ENCODE measurements at regions not wholly inside any gene's neighbourhood (a gene's known extent, or its start where the extent isn't known, plus 50 kb on each side); places are given as distances from the start of the nearest gene placed in this dataset.
"Not testable (repeated sequence)": the region's sequence is repeated elsewhere in the genome, so short reads cannot be mapped to it uniquely, and the experiment has no call there.

DNA sequence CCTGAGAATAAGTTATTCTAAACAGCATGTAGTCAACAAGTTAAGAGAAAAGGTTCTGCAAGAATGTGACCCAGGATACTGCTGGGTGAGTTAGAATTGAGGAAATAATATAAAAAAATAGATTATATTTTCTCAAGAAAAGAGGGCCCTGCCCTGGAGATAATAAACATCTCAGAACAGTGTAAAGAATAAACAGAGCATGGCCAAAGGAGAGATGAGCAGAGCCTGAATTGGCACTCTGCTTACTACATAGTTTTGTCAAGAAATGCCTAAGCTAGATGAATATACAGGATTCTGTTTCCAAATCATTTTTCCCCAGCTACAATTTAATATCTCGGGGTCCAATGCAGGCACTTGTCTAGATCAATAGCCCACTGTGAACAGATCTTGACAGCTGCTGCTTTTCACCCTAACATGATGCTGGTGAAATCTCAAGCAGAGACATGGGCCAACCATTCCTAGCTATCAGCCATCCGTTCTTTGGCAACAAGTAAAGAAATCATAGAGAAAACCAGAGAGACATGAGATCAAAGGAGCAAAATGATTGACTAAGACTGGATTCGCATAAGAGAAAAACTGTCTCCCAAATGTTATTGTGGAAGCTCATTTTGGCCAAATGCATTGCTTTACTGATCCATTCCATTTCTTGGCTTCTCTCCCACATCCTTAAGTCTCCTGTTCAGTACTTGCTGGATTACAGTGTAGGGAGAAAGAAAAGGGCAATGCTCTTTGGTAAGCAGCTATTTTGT is 173.2 kb downstream of the PRELID2 start:
- intact Hi-C loops (cut with DNase I), result no loop called here
- DNase-seq, result no peak

DNA sequence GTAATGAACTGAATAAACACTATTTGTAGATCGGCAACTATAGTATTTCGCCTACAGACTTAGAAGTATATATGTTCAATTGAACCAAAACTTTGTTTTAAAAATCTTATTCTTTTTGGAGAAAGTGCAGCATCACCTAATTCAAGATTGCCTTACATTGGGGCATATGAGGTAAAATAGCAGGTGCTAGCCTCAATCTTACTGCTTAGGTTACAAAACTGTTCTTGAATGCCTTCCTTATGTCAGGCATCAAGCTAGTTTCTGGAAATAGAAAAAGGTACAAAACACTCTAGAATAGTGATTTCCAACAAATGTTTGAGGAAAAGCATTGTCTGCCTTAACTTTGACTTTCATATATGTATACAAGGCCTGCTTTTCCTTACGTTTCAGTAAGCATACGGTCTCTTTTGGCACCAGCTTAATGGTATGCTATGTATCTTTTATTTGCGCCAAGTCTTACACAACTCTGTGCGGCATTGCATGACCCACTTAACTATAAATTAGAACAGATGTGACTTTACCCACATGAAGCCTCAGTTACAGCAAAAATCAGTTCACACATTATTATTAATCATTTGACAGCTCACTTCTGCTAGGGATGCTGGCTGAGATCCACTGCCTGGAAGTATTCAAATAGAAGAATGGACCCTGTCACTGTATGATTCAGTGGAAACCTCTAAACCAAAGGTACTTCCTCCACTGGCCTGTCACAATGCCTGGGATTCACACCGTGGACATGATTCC is 174.1 kb downstream of the PRELID2 start:
- intact Hi-C loops (cut with DNase I), result no loop called here
- peak in 5 of 42 donors; percentile 2 to 35 (median 7) for DNase-seq

DNA sequence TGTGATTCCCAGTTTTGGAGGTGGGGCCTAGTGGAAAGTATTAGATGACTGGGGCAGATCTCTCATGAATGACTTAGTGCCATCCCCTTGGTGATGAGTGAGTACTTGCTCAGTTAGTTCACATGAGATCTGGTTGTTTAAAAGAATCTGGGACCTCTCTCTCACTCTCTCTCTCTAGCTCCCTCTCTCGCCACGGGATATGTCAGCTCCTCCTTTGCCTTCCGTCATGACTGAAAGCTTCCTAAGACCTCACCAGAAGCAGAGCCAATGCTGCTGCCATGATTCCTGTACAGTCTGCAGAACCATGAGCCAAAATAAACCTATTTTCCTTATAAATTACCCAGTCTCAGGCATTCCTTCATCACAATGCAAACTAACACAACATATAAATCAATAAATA is 176.7 kb downstream of the PRELID2 start:
- intact Hi-C loops (cut with DNase I), result no loop called here
- DNase-seq, result no peak

DNA sequence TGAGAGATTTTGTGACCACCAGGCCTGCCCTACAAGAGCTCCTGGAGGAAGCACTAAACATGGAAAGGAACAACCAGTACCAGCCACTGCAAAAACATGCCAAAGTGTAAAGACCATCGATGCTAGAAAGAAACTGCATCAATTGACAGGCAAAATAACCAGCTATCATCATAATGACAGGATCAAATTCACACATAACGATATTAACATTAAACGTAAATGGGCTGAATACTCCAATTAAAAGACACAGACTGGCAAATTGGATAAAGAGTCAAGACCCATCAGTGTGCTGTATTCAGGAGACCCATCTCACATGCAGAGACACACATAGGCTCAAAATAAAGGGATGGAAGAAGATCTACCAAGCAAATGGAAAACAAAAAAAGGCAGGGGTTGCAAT is 182.4 kb downstream of the PRELID2 start:
- DNase-seq; intact Hi-C loops (cut with DNase I): not testable (repeated sequence)

DNA sequence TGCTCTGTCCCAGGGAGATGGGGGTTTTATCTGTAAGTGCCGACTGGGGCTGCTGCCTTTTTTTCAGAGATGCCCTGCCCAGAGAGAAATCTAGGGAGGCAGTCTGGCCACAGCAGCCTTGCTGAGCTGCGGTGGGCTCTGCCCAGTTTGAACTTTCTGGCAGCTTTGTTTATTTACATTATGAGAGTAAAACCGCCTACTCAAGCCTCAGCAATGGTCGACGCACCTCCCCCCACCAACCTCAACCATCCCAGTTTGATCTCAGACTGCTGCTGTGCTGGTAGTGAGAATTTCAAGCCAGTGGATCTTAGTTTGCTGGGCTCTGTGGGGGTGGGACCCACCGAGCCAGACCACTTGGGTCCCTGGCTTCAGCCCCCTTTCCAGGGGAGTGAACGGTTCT is 188.0 kb downstream of the PRELID2 start:
- DNase-seq; intact Hi-C loops (cut with DNase I): not testable (repeated sequence)

DNA sequence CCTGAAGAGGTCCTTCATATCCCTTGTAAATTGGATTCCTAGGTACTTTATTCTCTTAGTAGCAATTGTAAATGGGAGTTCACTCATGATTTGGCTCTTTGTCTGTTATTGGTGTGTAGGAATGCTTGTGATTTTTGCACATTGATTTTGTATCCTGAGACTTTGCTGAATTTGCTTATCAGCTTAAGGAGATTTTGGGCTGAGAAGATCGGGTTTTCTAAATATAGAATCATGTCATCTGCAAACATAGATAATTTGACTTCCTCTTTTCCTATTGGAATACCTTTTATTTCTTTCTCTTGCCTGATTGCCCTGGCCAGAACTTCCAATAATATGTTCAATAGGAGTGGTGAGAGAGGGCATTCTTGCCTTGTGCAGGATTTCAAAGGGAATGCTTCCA is 191.9 kb downstream of the PRELID2 start:
- DNase-seq; intact Hi-C loops (cut with DNase I): not testable (repeated sequence)

DNA sequence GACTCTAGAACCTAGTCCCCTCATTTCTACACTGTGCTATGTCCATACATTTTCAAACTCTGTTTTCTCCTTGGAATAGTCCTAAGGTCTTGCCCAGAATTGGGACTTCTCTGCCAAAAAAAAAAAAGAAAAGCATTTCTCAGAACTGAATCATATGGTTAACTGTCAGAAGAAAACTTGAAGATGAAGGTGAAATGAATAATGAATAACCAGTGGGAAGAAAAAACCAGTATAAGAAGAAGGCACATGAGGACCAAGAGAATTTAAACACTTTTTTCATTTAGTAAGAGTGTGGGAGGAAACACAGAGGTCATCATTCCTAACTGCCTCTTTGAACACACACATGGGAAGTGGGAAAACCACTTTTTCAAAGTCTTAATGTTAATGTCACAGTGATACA is 197.7 kb downstream of the PRELID2 start:
- DNase-seq, result no peak
- intact Hi-C loops (cut with DNase I), result no loop called here

DNA sequence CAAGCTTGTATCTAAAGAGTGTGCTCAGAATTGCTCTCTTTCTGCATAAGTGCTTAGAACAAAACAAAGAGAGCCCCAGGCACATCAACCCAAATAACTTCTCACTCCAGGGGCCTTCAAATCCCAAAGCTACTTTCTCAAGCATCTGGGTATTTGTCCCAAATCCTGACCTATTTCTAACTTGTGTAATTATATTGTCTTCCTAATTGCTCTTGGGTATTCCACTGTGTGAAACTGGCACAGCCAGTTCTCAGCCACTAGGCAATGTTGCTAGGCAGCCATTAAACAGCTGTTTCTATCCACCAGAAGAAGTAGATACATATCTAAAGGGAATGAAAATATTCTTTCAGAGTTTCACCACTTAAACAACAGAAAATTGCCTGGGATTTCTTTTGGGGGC is 198.8 kb downstream of the PRELID2 start:
- intact Hi-C loops (cut with DNase I), result no loop called here
- DNase-seq, result no peak

DNA sequence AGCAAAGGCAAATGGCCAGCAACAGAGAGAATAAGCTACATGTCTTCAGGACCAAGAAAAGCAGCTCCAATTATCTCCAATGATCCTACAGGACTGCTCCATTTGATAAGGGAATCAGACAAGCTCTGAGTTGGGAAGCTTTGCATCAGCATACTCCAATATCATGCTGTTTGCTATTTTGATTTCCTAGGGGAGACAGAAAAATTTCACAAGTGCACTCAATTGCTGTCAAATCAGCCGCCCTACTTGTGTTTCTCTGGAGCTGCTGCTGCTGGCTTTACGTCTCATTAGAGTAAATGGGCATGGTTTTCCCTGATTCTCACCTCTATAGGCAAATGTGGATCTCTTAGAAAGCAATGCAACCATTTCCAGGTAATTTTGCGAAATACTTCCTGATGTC is 201.7 kb downstream of the PRELID2 start:
- intact Hi-C loops (cut with DNase I), result no loop called here
- DNase-seq, result no peak

DNA sequence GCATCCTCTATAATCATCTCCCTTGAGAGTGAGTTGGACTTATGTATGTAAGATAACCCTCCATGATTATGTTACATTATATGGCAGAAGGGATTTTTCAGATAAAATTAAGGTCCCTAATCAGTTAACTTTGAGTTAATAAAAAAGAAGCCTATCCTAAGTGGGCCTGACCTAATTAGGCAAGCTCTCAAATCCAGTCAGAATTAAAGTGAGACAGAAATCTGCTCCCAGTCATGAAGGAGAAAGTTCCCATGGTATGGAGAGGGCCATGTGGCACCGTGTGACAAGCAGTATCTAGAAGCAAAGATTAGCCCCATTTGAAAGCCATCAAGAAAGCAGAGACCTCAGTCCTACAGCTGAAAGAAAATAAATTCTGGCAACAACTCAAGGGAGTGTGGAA is 202.4 kb downstream of the PRELID2 start:
- no peak for DNase-seq
- intact Hi-C loops (cut with DNase I), result no loop called here

DNA sequence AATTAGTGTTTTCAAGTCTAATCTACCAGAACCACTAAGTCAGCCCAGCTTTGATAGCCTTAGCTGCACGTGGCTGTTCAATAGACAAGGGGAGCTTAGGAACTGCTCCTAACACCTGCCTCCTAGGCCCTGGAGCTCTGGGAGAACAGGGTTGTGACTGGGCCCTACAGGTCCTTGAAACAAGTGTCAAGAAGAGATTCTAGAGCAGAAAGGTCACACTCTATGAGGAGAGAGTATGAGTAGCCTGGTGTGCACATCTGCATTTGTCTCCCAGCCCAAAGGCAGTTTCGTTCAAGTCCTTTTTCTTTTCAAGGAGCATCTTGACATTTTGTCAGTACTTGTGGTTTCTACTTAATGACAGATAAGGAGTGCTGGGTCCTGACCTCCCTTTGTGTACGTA is 206.1 kb downstream of the PRELID2 start:
- DNase-seq, result no peak
- intact Hi-C loops (cut with DNase I), result no loop called here

DNA sequence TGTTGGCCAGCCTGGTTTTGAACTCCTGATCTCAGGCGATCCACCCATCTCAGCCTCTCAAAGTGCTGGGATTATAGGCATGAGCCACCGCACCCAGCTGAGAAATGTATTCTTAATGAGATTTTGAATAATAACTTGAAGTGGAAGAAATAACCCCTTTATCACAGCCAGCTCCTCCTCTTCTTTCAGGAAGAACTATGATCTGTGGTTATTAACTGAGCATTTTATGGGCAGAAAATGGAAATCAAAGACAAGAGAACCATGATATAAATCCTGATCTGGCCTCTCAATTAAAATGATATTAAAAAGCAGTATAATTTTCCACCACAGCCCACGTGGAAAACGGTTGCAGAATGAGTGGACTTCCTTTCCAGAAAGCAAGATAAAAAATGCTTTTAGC is 206.6 kb downstream of the PRELID2 start:
- DNase-seq, result no peak
- intact Hi-C loops (cut with DNase I), result no loop called here

DNA sequence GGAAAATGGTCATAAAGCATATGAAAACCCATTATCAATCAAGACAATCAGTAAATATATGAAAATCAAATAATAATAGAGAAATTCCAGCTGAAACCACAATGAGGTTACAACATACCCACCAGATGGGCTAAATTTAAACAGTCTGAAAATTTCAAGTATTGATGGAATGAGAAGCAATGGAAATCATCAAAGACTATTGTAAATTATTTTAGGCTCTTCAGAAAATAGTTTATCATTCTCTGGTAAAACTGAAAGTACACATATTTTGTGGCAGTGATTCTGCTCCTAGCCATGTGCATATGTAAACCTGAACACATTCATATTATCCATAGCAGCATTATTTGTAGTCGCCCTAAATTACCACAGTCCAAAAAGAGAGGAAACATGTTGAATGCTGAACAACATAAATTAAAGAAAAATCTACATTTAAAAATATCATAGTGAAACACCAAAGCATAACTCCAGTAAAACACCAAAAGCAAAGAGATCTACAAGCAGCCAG is 215.3 kb downstream of the PRELID2 start:
- no peak for DNase-seq
- intact Hi-C loops (cut with DNase I), result no loop called here

DNA sequence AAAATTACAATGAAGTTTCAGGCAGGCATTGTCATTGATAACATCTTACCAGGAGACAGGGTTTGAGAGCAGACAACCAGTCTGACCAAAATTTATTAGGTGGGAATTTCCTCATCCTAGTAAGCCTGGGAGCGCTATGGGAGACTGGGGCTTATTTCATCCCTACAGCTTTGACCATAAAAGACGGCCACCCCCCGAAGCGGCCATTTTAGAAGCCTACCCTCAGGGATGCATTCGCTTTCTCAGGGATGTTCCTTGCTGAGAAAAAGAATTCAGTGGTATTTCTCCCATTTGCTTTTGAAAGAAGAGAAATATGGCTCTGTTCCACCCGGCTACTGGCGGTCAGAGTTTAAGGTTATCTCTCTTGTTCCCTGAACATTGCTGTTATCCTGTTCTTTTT is 218.4 kb downstream of the PRELID2 start:
- DNase-seq; intact Hi-C loops (cut with DNase I): not testable (repeated sequence)

DNA sequence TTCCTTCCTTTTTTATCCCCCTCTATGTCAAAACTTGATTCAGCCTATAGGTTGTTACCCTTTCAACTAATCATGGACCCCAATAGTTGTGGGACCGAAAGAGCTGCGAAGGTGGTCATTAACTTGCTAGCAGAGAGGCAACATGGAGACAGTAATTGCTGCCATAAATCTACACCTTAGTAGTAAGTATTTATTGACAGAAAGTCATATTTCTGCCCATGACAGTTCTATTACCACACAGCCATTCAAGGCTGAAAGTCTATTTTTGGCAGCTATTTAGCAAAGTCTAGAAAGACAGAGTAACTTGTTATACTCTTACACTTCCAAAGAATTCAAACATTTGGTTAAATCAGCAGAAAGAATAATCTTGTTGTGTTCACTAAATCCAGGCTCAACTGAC is 236.2 kb downstream of the PRELID2 start:
- no peak for DNase-seq
- intact Hi-C loops (cut with DNase I), result no loop called here

DNA sequence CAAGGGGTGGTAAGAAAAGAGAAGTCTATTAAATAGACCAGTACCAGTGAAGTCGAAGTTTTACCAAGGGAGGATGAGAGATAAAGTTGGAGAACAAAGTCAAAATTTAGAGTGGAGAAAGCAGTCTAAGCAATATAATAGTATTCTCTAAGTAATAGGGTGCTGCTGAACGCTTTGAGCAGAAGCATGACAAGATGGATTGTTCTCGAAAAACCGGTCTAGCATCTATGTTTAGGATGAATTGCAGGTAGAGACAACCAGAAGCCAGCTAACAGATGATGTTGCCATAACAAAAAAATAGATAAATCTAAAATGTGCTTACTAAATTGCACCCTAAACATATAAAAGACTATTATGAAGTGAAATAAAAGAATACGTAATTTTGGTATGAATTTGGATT is 237.0 kb downstream of the PRELID2 start:
- no peak for DNase-seq
- intact Hi-C loops (cut with DNase I), result no loop called here

DNA sequence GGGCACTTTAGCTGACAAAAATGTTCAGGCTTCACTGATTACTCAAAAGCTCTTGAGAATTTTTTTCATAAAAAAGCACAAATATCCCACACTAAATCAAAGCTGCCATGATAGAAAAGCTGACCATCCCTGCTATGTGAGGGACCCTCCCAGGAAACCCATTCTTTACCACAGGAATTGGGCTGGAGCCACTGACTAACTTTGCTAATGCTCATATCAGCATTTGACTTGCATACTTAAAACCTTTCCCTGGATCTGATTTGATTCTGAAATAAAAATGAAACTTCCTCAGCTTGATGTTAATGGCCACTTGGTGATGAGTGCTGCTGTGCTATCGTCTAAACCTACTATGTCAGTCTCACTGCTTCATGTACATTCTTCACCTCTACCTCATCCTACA is 243.6 kb downstream of the PRELID2 start:
- intact Hi-C loops (cut with DNase I), result no loop called here
- no peak for DNase-seq

DNA sequence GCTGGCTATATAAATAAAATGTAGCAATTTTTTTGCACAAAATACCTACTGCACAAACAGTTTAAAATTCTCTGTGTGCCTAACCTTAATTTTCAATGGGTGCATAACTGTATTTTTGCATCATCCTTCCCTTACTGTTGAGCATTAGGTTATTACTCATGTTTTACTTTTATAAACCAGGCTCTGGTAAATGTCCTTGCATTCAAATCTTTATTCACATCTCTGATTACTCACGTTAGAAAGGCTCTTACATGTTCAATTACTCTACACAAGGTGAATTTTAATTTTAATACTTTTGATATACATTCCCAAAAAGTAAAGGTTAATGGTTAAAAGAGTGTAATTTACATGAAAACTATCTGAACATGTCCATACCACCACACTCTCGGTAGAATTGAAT is 246.1 kb downstream of the PRELID2 start:
- DNase-seq, result no peak
- intact Hi-C loops (cut with DNase I), result no loop called here

DNA sequence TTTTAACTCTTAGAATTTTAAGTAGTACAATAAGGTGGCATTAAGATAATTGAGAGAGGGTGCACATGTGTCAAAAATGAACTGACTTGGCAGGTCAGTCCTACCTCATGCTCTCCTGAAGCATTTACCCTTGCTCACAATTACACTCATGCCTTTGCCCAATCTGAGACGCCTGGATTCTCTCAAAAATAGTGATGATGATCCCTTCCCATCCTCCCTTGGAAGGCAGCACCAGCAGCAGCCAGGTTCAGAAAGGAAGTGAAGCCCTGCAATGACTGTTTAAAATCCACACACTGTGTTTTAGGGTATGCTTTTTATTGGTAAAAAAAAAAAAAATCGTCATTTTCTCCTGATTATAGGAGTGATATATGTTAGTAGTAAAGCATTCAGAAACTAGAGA is 246.6 kb downstream of the PRELID2 start:
- no peak for DNase-seq
- intact Hi-C loops (cut with DNase I), result no loop called here

DNA sequence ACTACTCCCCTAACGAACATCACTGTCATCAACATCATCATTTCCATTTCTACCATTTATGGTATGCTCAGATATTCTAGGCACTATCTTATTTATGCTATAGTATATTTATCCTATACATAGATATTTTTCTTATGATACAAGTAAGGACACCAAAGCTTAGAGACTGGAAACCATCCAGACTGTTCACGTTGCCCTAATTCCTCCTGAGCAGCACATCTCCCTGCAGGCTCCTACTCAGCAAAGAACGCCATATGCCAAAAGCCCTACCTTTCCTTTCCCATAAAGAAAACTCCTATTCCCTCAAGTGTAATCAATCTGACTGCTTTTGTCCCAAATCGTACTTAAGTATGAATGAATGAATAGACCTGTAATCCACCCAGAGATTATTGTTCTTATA is 247.0 kb downstream of the PRELID2 start:
- no peak for DNase-seq
- intact Hi-C loops (cut with DNase I), result no loop called here

DNA sequence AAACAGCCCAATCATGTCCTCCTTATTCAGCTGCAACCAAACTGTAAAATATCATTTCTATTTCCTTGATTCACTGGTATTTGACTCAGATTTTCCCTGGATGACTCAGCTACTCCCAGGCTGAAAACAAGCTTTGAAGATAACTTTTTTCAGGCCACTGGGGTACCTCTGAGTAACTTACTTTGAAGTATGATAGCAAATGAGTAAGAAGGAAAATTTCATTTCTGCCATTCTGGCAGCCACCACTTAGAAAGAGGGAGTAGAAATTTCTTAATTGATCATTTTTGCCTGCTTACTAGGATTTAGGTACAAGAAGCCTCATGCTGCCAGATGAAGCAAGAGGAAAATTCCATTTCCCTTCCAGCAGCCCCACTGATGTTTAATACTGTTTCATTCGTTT is 247.4 kb downstream of the PRELID2 start:
- DNase-seq, result peak in 9 of 42 donors; percentile 2 to 17 (median 11)
- intact Hi-C loops (cut with DNase I), result no loop called here
